DND-41 (cell line): ENCODE measurements at regions not wholly inside any gene's neighbourhood (a gene's known extent, or its start where the extent isn't known, plus 50 kb on each side); places are given as distances from the start of the nearest gene placed in this dataset.

Experiments
- EZH2 ChIP-seq: IDR thresholded peaks from 3 replicates; pipeline ENCODE4 v1.6.1; 2012; ENCODE audit warnings: borderline replicate concordance, low read depth, mild to moderate bottlenecking, moderate library complexity, low read length, inconsistent platforms; ENCODE audit not compliant: severe bottlenecking
- TF ChIP-seq, protein P1 (sequence below): IDR thresholded peaks from 2 replicates; pipeline ENCODE4 v1.5.1; 2012; ENCODE audit warnings: borderline replicate concordance, low read length, moderate library complexity, mild to moderate bottlenecking; ENCODE audit not compliant: poor library complexity, severe bottlenecking; ENCODE audit errors: extremely low read depth

DNA sequence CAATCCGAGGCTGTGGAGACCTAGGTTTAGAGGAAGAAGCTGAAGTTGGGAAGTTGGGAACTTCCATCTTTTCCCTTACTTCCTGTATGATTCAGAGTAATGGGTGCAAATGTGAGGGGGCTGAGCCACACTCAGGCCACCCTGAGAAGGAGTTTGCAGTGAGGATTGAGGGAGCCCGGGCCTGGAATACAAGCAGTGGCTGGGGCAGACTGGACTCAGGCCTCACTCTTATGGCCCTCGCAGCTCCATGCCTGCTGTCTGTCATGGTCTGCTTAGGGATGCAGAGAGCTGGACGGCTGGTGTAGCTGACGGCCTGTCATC, 73.7 kb upstream of the RAB4A start:
- TF ChIP-seq, protein P1, sequence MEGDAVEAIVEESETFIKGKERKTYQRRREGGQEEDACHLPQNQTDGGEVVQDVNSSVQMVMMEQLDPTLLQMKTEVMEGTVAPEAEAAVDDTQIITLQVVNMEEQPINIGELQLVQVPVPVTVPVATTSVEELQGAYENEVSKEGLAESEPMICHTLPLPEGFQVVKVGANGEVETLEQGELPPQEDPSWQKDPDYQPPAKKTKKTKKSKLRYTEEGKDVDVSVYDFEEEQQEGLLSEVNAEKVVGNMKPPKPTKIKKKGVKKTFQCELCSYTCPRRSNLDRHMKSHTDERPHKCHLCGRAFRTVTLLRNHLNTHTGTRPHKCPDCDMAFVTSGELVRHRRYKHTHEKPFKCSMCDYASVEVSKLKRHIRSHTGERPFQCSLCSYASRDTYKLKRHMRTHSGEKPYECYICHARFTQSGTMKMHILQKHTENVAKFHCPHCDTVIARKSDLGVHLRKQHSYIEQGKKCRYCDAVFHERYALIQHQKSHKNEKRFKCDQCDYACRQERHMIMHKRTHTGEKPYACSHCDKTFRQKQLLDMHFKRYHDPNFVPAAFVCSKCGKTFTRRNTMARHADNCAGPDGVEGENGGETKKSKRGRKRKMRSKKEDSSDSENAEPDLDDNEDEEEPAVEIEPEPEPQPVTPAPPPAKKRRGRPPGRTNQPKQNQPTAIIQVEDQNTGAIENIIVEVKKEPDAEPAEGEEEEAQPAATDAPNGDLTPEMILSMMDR, result no peak
- TF ChIP-seq EZH2, result no peak
